ENCODE measurements at regions not wholly inside any gene's neighbourhood (a gene's known extent, or its start where the extent isn't known, plus 50 kb on each side); places are given as distances from the start of the nearest gene placed in this dataset.

DNA sequence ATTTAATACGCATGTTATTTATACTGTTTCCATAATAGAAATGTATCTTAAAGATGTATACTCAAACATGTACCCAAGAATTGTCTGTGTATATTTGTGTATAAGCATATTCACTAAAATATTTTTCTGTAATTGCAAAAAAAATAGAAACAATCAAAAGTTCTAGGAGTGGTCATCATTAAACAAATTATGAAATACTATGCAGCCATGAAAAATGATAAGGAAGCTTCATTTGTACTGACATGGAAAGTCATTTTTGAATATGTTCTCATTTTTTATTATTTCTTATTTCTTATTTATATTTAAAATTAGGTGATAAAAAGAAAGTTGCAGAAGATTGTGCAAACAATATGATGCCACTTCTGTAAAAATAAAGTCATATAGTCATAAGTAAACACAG lies 400.0 kb upstream of the AUTS2 start:
- Histone ChIP-seq H3K27ac (no peak overlapping the region), H3K4me1 (no peaks in the 10 kb centered on the region), H3K36me3 (no peaks in the 10 kb centered on the region), H3K4me3 (replicated peaks in 1 of 3) (no peak overlapping the region), H3K9me3 (no peaks in the 10 kb centered on the region), H3K27me3 (no peaks in the 10 kb centered on the region)
- TF ChIP-seq, protein P1, sequence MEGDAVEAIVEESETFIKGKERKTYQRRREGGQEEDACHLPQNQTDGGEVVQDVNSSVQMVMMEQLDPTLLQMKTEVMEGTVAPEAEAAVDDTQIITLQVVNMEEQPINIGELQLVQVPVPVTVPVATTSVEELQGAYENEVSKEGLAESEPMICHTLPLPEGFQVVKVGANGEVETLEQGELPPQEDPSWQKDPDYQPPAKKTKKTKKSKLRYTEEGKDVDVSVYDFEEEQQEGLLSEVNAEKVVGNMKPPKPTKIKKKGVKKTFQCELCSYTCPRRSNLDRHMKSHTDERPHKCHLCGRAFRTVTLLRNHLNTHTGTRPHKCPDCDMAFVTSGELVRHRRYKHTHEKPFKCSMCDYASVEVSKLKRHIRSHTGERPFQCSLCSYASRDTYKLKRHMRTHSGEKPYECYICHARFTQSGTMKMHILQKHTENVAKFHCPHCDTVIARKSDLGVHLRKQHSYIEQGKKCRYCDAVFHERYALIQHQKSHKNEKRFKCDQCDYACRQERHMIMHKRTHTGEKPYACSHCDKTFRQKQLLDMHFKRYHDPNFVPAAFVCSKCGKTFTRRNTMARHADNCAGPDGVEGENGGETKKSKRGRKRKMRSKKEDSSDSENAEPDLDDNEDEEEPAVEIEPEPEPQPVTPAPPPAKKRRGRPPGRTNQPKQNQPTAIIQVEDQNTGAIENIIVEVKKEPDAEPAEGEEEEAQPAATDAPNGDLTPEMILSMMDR (IDR thresholded peaks at IDR 0.05) = no peak
- no peak for TF ChIP-seq POLR2A (IDR thresholded peaks at IDR 0.05)
- intact Hi-C loops (cut with DNase I) = no loop called here
- no peak for DNase-seq
- 97 to 98% methylated on average over 1 of the region's 1 CpG for WGBS, 2 donors

DNA sequence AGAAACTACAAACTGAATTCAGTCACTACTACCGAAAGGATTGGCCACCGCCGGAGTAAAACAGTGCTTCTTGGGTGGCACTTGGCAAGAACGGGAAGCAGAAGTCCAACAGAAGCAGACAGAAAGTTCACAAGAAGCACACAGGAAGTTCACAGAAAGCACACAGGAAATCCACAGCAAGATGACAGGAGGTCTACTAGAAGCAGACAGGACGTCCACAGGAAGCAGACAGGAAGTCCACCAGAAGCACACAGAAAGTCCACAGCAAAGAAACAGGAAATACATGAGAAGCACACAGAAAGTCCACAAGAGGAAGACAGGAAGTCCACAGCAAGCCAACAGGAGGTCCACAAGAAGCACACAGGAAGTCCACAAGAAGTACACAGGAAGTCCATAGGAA lies 399.2 kb upstream of the AUTS2 start:
- no peaks in the 10 kb centered on the region for H3K9me3 ChIP-seq
- TF ChIP-seq POLR2A (IDR thresholded peaks at IDR 0.05) = no peak
- TF ChIP-seq, protein P1 (IDR thresholded peaks at IDR 0.05) = no peak
- H3K36me3 ChIP-seq = no peaks in the 10 kb centered on the region
- 81 to 82% methylated on average over 5 of the region's 5 CpGs for WGBS, 2 donors
- no peaks in the 10 kb centered on the region for H3K4me1 ChIP-seq
- H3K27me3 ChIP-seq = no peaks in the 10 kb centered on the region
- H3K27ac ChIP-seq = no peak overlapping the region
- intact Hi-C loops (cut with DNase I) = no loop called here
- no peak overlapping the region for H3K4me3 ChIP-seq (replicated peaks in 1 of 3)
- DNase-seq = no peak

- Histone ChIP-seq H3K27ac (no peak overlapping the region), H3K27me3 (no peaks in the 10 kb centered on the region), H3K4me1 (no peaks in the 10 kb centered on the region), H3K9me3 (no peaks in the 10 kb centered on the region), H3K36me3 (no peaks in the 10 kb centered on the region), H3K4me3 (replicated peaks in 1 of 3) (no peak overlapping the region)
- intact Hi-C loops (cut with DNase I) = no loop called here
- DNase-seq = no peak
- TF ChIP-seq, protein P1 (IDR thresholded peaks at IDR 0.05) = no peak
- no peak for TF ChIP-seq POLR2A (IDR thresholded peaks at IDR 0.05)
- 40 to 90% methylated on average over 1 of the region's 1 CpG for WGBS, 2 donors
Measured at GRCh38 chr7:69199661-69200060, 398.6 kb upstream of the AUTS2 start.

- no peaks in the 10 kb centered on the region for H3K9me3 ChIP-seq
- WGBS, 2 donors = 75 to 98% methylated on average over 2 of the region's 2 CpGs
- H3K4me3 ChIP-seq (replicated peaks in 1 of 3) = no peak overlapping the region
- H3K27ac ChIP-seq = no peak overlapping the region
- intact Hi-C loops (cut with DNase I) = no loop called here
- no peaks in the 10 kb centered on the region for H3K36me3 ChIP-seq
- H3K27me3 ChIP-seq = no peaks in the 10 kb centered on the region
- H3K4me1 ChIP-seq = no peaks in the 10 kb centered on the region
- no peak for TF ChIP-seq POLR2A (IDR thresholded peaks at IDR 0.05)
- TF ChIP-seq, protein P1 (IDR thresholded peaks at IDR 0.05) = no peak
- no peak for DNase-seq
Measured at GRCh38 chr7:69203871-69204270, 394.4 kb upstream of the AUTS2 start.

DNA sequence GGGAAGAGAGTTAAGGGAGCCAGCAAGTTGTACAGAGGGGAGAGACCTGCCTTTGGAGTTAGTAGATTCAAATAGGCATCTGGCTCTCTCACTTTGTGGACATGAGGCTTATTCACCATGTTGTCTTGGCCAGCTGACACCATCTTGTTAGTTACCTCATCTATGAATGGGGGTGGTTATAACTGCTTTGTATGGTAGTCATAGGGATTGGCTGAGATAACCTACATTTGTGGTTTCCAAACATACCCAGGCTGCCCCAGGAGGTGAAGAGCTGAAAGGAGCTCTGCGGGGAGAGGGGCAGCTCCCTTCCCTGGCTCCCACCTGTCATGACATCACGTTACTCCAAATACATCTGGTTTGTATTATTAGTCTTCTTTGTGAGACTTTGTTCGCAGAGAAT lies 393.3 kb upstream of the AUTS2 start:
- WGBS, 2 donors = 80 to 85% methylated on average over 3 of the region's 3 CpGs
- no peak for DNase-seq
- intact Hi-C loops (cut with DNase I) = no loop called here
- H3K27me3 ChIP-seq = no peaks in the 10 kb centered on the region
- no peaks in the 10 kb centered on the region for H3K9me3 ChIP-seq
- no peak for TF ChIP-seq POLR2A (IDR thresholded peaks at IDR 0.05)
- TF ChIP-seq, protein P1 (IDR thresholded peaks at IDR 0.05) = no peak
- no peak overlapping the region for H3K27ac ChIP-seq
- no peaks in the 10 kb centered on the region for H3K36me3 ChIP-seq
- no peak overlapping the region for H3K4me3 ChIP-seq (replicated peaks in 1 of 3)
- H3K4me1 ChIP-seq = no peaks in the 10 kb centered on the region
